OCI-LY3 (cell line): ENCODE measurements at regions not wholly inside any gene's neighbourhood (a gene's known extent, or its start where the extent isn't known, plus 50 kb on each side); places are given as distances from the start of the nearest gene placed in this dataset.

Source experiments
- H2AFZ ChIP-seq: fragments of 200-600, 300-600 bp; shearing (Covaris generic); 2 replicates; pipeline ENCODE4 v1.6.0; 2014; ENCODE audit warnings: antibody characterized with exemption, low read depth, low read length
- H3K27ac ChIP-seq: fragments of 200-600, 300-600 bp; sonication (generic); 2 replicates; pipeline ENCODE4 v1.5.1; 2014; ENCODE audit warnings: mild to moderate bottlenecking, low read length, moderate library complexity, mixed read lengths
- H3K27me3 ChIP-seq: fragments of 200-600, 300-600 bp; sonication (generic); 2 replicates; pipeline ENCODE4 v1.6.1; 2014; ENCODE audit warnings: low read depth, low read length, mixed read lengths
- H3K36me3 ChIP-seq: fragments of 200-600, 300-600 bp; sonication (generic); replicated peaks from 2 replicates; pipeline ENCODE3; 2014; ENCODE audit warnings: low read depth, low read length, mixed read lengths
- H3K4me1 ChIP-seq: fragments of 300-600, 200-600 bp; sonication (generic); 2 replicates; pipeline ENCODE4 v1.6.1; 2014; ENCODE audit warnings: low read length, mixed read lengths
- H3K4me2 ChIP-seq: fragments of 200-600, 300-600 bp; sonication (generic); 2 replicates; pipeline ENCODE4 v1.6.1; 2014; ENCODE audit warnings: low read length, mixed read lengths
- H3K4me3 ChIP-seq: fragments of 300-600, 200-600 bp; sonication (generic); 2 replicates; pipeline ENCODE4 v1.5.1; 2014; ENCODE audit warnings: antibody characterized with exemption, mild to moderate bottlenecking, low read length, moderate library complexity
- H3K79me2 ChIP-seq: fragments of 300-600, 200-600 bp; shearing (Covaris generic); 2 replicates; pipeline ENCODE4 v1.6.1; 2014; ENCODE audit warnings: mild to moderate bottlenecking, low read length, mixed read lengths
- H3K9ac ChIP-seq: fragments of 300-600, 200-600 bp; shearing (Covaris generic); 2 replicates; pipeline ENCODE4 v1.6.0; 2014; ENCODE audit warnings: mild to moderate bottlenecking, low read length, moderate library complexity
- H3K9me3 ChIP-seq: fragments of 200-600, 300-600 bp; shearing (Covaris generic); 2 replicates; pipeline ENCODE4 v1.6.1; 2014; ENCODE audit warnings: low read length, mixed read lengths; ENCODE audit not compliant: insufficient read depth
- H4K20me1 ChIP-seq: fragments of 200-600, 300-600 bp; sonication (generic); 2 replicates; pipeline ENCODE4 v1.6.1; 2016; ENCODE audit warnings: low read length, mixed read lengths; ENCODE audit not compliant: insufficient read depth
- CTCF ChIP-seq: fragments of 200-600, 300-600 bp; sonication (generic); IDR thresholded peaks from 2 replicates; pipeline ENCODE4 v1.5.1; 2014; ENCODE audit warnings: antibody characterized with exemption, low read length, low read depth
- EZH2phosphoT487 ChIP-seq: fragments of 200-600 bp; shearing (Covaris generic); IDR thresholded peaks from 2 replicates; pipeline ENCODE4 v1.6.1; 2018; ENCODE audit warnings: antibody characterized with exemption, mixed run types, low read depth

DNA sequence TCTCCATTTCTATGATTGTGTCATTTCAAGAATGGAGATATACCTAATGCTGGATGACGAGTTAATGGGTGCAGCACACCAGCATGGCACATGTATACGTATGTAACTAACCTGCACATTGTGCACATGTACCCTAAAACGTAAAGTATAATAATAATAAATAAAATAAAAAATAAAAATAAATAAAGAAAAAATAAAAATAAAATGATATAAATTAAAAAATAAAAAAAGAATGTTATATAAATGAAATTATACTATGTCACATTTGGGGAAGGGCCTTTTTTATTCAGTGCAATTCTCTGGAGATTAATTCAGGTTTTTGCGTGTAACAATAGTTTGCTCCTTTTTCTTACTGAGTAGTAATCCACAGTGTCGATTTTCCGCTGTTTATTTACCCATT, 763.5 kb upstream of the POU3F3 start:
- Histone ChIP-seq H2AFZ (no peak overlapping the region), H3K9me3 (no peaks in the 10 kb centered on the region), H3K27ac (no peak overlapping the region), H4K20me1 (no peaks in the 10 kb centered on the region), H3K36me3 (no peaks in the 10 kb centered on the region), H3K4me1 (no peaks in the 10 kb centered on the region), H3K27me3 (no peaks in the 10 kb centered on the region), H3K4me3 (no peak overlapping the region), H3K4me2 (no peak overlapping the region), H3K79me2 (no peaks in the 10 kb centered on the region), H3K9ac (no peak overlapping the region)
- TF ChIP-seq CTCF (no peak), EZH2phosphoT487 (no peak)

DNA sequence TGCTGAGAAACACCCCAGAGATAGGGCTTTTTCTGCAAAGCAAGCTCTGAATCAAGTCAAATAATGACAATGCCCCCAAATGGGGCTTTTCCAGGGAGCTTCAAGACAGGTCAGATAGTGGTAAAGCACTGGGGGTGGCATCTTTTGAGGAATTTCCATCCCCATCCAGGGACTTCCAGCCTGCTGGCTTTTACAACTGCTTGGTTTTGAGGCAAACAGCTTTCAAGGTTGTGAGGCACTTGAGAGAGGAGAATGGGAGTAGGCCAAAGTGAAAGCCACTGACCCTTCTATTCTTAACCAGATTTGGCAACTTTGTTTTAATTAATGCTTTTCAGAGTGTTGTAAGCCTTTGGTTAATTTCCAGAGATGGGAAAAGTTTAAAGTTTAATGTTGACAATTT, 762.0 kb upstream of the POU3F3 start:
- H3K79me2 ChIP-seq, result no peaks in the 10 kb centered on the region
- no peaks in the 10 kb centered on the region for H3K36me3 ChIP-seq
- H3K27me3 ChIP-seq, result no peaks in the 10 kb centered on the region
- no peak for TF ChIP-seq EZH2phosphoT487
- TF ChIP-seq CTCF, result no peak
- no peak overlapping the region for H3K9ac ChIP-seq
- H4K20me1 ChIP-seq, result no peaks in the 10 kb centered on the region
- no peaks in the 10 kb centered on the region for H3K4me1 ChIP-seq
- H3K4me3 ChIP-seq, result no peak overlapping the region
- H3K9me3 ChIP-seq, result no peaks in the 10 kb centered on the region
- H3K4me2 ChIP-seq, result no peak overlapping the region
- no peak overlapping the region for H3K27ac ChIP-seq
- H2AFZ ChIP-seq, result no peak overlapping the region

- Histone ChIP-seq H3K4me1 (no peaks in the 10 kb centered on the region), H3K9me3 (no peaks in the 10 kb centered on the region), H4K20me1 (no peaks in the 10 kb centered on the region), H3K9ac (no peak overlapping the region), H3K27ac (no peak overlapping the region), H3K36me3 (no peaks in the 10 kb centered on the region), H3K4me2 (no peak overlapping the region), H3K79me2 (no peaks in the 10 kb centered on the region), H3K4me3 (no peak overlapping the region), H3K27me3 (no peaks in the 10 kb centered on the region), H2AFZ (no peak overlapping the region)
- TF ChIP-seq EZH2phosphoT487, result no peak
- no peak for TF ChIP-seq CTCF
These were observed 761.0 kb upstream of the POU3F3 start for GRCh38 chr2:104092886-104093285.

GRCh38 chr2:104102615-104103014, 751.3 kb upstream of the POU3F3 start:
- no peaks in the 10 kb centered on the region for H3K4me1 ChIP-seq
- no peaks in the 10 kb centered on the region for H3K79me2 ChIP-seq
- H3K4me3 ChIP-seq, result no peak overlapping the region
- no peaks in the 10 kb centered on the region for H3K36me3 ChIP-seq
- H2AFZ ChIP-seq, result no peak overlapping the region
- H3K9me3 ChIP-seq, result no peaks in the 10 kb centered on the region
- no peak overlapping the region for H3K27ac ChIP-seq
- H3K27me3 ChIP-seq, result no peaks in the 10 kb centered on the region
- TF ChIP-seq CTCF (no peak), EZH2phosphoT487 (no peak)
- no peak overlapping the region for H3K9ac ChIP-seq
- H3K4me2 ChIP-seq, result no peak overlapping the region
- no peaks in the 10 kb centered on the region for H4K20me1 ChIP-seq
